GM23248 (cell line): ENCODE measurements at regions not wholly inside any gene's neighbourhood (a gene's known extent, or its start where the extent isn't known, plus 50 kb on each side); places are given as distances from the start of the nearest gene placed in this dataset.
A peak's percentile ranks its signal among the peaks of the same experiment; 100 is the strongest.
"Not testable (repeated sequence)": the region's sequence is repeated elsewhere in the genome, so short reads cannot be mapped to it uniquely, and the experiment has no call there.

Experiments
- DNase-seq: peaks from one replicate; pipeline ENCODE4 v3.0.0-alpha.2; 2015
- H2AFZ ChIP-seq: fragments of 200-600 bp; sonication (generic); 2 replicates; pipeline ENCODE4 v1.6.1; 2016; ENCODE audit warnings: antibody characterized with exemption
- H3F3A ChIP-seq: fragments of 200-600 bp; sonication (generic); 2 replicates; pipeline ENCODE4 v1.6.1; 2016; ENCODE audit warnings: mild to moderate bottlenecking, antibody characterized with exemption, mixed run types; ENCODE audit not compliant: insufficient read depth
- H3K27ac ChIP-seq: fragments of 200-600 bp; sonication (generic); 2 replicates; pipeline ENCODE4 v1.5.1; 2016; ENCODE audit warnings: mild to moderate bottlenecking
- H3K27me3 ChIP-seq: fragments of 200-600 bp; sonication (generic); replicated peaks from 2 replicates; pipeline ENCODE4 v1.6.1; 2016; ENCODE audit warnings: mild to moderate bottlenecking; ENCODE audit not compliant: insufficient read depth
- H3K36me3 ChIP-seq: fragments of 200-600 bp; sonication (generic); 2 replicates; pipeline ENCODE4 v1.6.1; 2016; ENCODE audit warnings: low read depth, mild to moderate bottlenecking
- H3K4me1 ChIP-seq: fragments of 200-600 bp; sonication (generic); 2 replicates; pipeline ENCODE4 v1.6.1; 2016; ENCODE audit warnings: mild to moderate bottlenecking; ENCODE audit not compliant: insufficient read depth
- H3K4me2 ChIP-seq: fragments of 200-600 bp; sonication (generic); one replicate; pipeline ENCODE4 v1.6.1; 2016; ENCODE audit warnings: mild to moderate bottlenecking; ENCODE audit not compliant: unreplicated experiment
- H3K4me3 ChIP-seq: fragments of 200-600 bp; sonication (generic); 2 replicates; pipeline ENCODE4 v1.5.1; 2016; ENCODE audit warnings: mild to moderate bottlenecking
- H3K79me2 ChIP-seq: fragments of 200-600 bp; sonication (generic); 2 replicates; pipeline ENCODE4 v1.6.1; 2016; ENCODE audit warnings: mild to moderate bottlenecking; ENCODE audit not compliant: insufficient read depth
- H3K9ac ChIP-seq: fragments of 200-600 bp; sonication (generic); 2 replicates; pipeline ENCODE4 v1.6.1; 2016; ENCODE audit warnings: mild to moderate bottlenecking
- H3K9me2 ChIP-seq: fragments of 200-600 bp; sonication (generic); 2 replicates; pipeline ENCODE4 v1.6.1; 2016; ENCODE audit warnings: mixed run types, mild to moderate bottlenecking, moderate library complexity; ENCODE audit not compliant: insufficient read depth
- H3K9me3 ChIP-seq: fragments of 200-600 bp; sonication (generic); one replicate; pipeline ENCODE4 v1.6.1; 2017; ENCODE audit warnings: low read depth
- H4K20me1 ChIP-seq: fragments of 200-600 bp; sonication (generic); 2 replicates; pipeline ENCODE4 v1.6.0; 2016; ENCODE audit not compliant: insufficient read depth
- EZH2 ChIP-seq: fragments of 200-600 bp; sonication (generic); IDR thresholded peaks from 2 replicates; pipeline ENCODE4 v1.6.1; 2018; ENCODE audit warnings: antibody characterized with exemption, mild to moderate bottlenecking; ENCODE audit not compliant: insufficient read depth, poor library complexity, severe bottlenecking
- EZH2phosphoT487 ChIP-seq: fragments of 200-600 bp; sonication (generic); IDR thresholded peaks from 2 replicates; pipeline ENCODE4 v1.6.1; 2018; ENCODE audit warnings: antibody characterized with exemption, moderate library complexity, mild to moderate bottlenecking, low read depth; ENCODE audit not compliant: insufficient read depth
- WGBS, 2 experiments: methylation state at CpG; one replicate each; pipeline ENCODE4 v1.1.6; 2015 to 2017; ENCODE audit warnings: low lambda C conversion rate in 2 of 2, low coverage in 1 of 2; ENCODE audit errors: missing lambda C conversion rate in 2 of 2; 5-methylcytosine and 5-hydroxymethylcytosine counted together
- in situ Hi-C: fragments of 300-500 bp; cut with MboI; formaldehyde crosslinking; loops from 2 replicates; pipeline ENCODE4 v1.15.0; 2020

GRCh38 chr2:118421648-118422047 is 333.4 kb downstream of the INSIG2 start:
- TF ChIP-seq EZH2 (no peak), EZH2phosphoT487 (no peak)
- H3K9me2 ChIP-seq, result no peaks in the 10 kb centered on the region
- H3K9ac ChIP-seq, result no peak overlapping the region
- no peak overlapping the region for H3K4me3 ChIP-seq
- no peaks in the 10 kb centered on the region for H3K79me2 ChIP-seq
- H3K36me3 ChIP-seq, result no peaks in the 10 kb centered on the region
- DNase-seq, result no peak
- H3F3A ChIP-seq, result peaks cover 18% of the 10 kb centered on the region
- H3K4me1 ChIP-seq, result peaks cover 13% of the 10 kb centered on the region
- in situ Hi-C loops, result no loop called here
- no peak overlapping the region for H3K27ac ChIP-seq
- H3K9me3 ChIP-seq, result no peaks in the 10 kb centered on the region
- no peak overlapping the region for H3K4me2 ChIP-seq
- 91 to 93% methylated on average over 3 of the region's 3 CpGs for WGBS, 2 experiments
- no peaks in the 10 kb centered on the region for H4K20me1 ChIP-seq
- H2AFZ ChIP-seq, result no peak overlapping the region
- no peaks in the 10 kb centered on the region for H3K27me3 ChIP-seq

GRCh38 chr2:118417406-118418120 is 329.3 kb downstream of the INSIG2 start:
- in situ Hi-C loops, result no loop called here
- DNase-seq, result peak; percentile 89
- no peak overlapping the region for H3K4me2 ChIP-seq
- H3K79me2 ChIP-seq, result no peaks in the 10 kb centered on the region
- H3K27ac ChIP-seq, result peak overlapping the region; percentile 37
- no peaks in the 10 kb centered on the region for H3K9me2 ChIP-seq
- H3K4me3 ChIP-seq, result no peak overlapping the region
- H2AFZ ChIP-seq, result 0 out of 2 replicates have a peak overlapping the region, but pooled peaks have one; percentile 7
- H3K9ac ChIP-seq, result no peak overlapping the region
- 61 to 63% methylated on average over 3 of the region's 3 CpGs for WGBS, 2 experiments
- no peaks in the 10 kb centered on the region for H3K36me3 ChIP-seq
- H3F3A ChIP-seq, result peaks cover 18% of the 10 kb centered on the region
- H3K9me3 ChIP-seq, result no peaks in the 10 kb centered on the region
- no peaks in the 10 kb centered on the region for H4K20me1 ChIP-seq
- H3K27me3 ChIP-seq, result no peaks in the 10 kb centered on the region
- H3K4me1 ChIP-seq, result peaks cover 13% of the 10 kb centered on the region
- TF ChIP-seq EZH2phosphoT487 (no peak), EZH2 (no peak)

- H3K4me3 ChIP-seq, H4K20me1 ChIP-seq, H3K9me2 ChIP-seq, H2AFZ ChIP-seq, H3K79me2 ChIP-seq, H3K27me3 ChIP-seq, H3K9me3 ChIP-seq, H3K4me2 ChIP-seq, DNase-seq, in situ Hi-C loops, H3K36me3 ChIP-seq, H3K9ac ChIP-seq, H3K27ac ChIP-seq: not testable (repeated sequence)
- 58 to 77% methylated on average over 1 of the region's 1 CpG for WGBS, 2 experiments
- Histone ChIP-seq H3F3A (peaks cover 18% of the 10 kb centered on the region), H3K4me1 (peaks cover 13% of the 10 kb centered on the region)
These were observed 326.9 kb downstream of the INSIG2 start for GRCh38 chr2:118415186-118415585.

- Histone ChIP-seq H3K4me3 (no peak overlapping the region), H3K4me2 (no peak overlapping the region), H3F3A (no peaks in the 10 kb centered on the region), H3K27ac (no peak overlapping the region), H3K9me3 (peaks cover 11% of the 10 kb centered on the region), H3K27me3 (no peaks in the 10 kb centered on the region), H3K36me3 (no peaks in the 10 kb centered on the region), H2AFZ (no peak overlapping the region), H4K20me1 (no peaks in the 10 kb centered on the region), H3K4me1 (0 out of 2 replicates have a peak, but pooled peaks cover 8% of the 10 kb centered on the region), H3K79me2 (no peaks in the 10 kb centered on the region), H3K9ac (no peak overlapping the region), H3K9me2 (no peaks in the 10 kb centered on the region)
- peak; percentile 27 for DNase-seq
- in situ Hi-C loops, result no loop called here
- TF ChIP-seq EZH2, result no peak
- no peak for TF ChIP-seq EZH2phosphoT487
- 38 to 45% methylated on average over 5 of the region's 5 CpGs for WGBS, 2 experiments
These were observed 315.6 kb downstream of the INSIG2 start for GRCh38 chr2:118403658-118404451.
